IMR-90 (cell line): ENCODE measurements at regions not wholly inside any gene's neighbourhood (a gene's known extent, or its start where the extent isn't known, plus 50 kb on each side); places are given as distances from the start of the nearest gene placed in this dataset.

Experiments
- ATAC-seq: fragments of 200-7000 bp; cut with Tn5 transposase; 2 replicates; pipeline ENCODE4 v1.9.1; 2020; ENCODE audit warnings: low read depth, mild to moderate bottlenecking, moderate library complexity
- BruUV-seq: library from RNA; stranded (reverse); fragments of 400-500 nt; replicated peaks from 2 replicates; lab custom pipeline; 2021; lab: Mats Ljungman, UMichigan
- CTCF ChIA-PET: fragments of 300-600 bp; formaldehyde crosslinking; extraction: SDS; loops from one replicate; lab custom pipeline; 2021; ENCODE audit warnings: antibody characterized with exemption; lab: Yijun Ruan, JAX
- POLR2A ChIA-PET: fragments of 300-600 bp; sonication (Branson Sonifier 250); formaldehyde crosslinking; loops from one replicate; lab custom pipeline; 2022; ENCODE audit warnings: antibody characterized with exemption; ENCODE audit not compliant: unreplicated experiment; lab: Charles Lee
- DNase-seq: peaks from one replicate; pipeline ENCODE4 v3.0.0; 2013
- H2AFZ ChIP-seq: replicated peaks from 2 replicates; pipeline ENCODE3; 2013; ENCODE audit warnings: low read length, mild to moderate bottlenecking; ENCODE audit not compliant: poor library complexity
- H2AK5ac ChIP-seq: 2 replicates; pipeline ENCODE4 v1.6.1; 2013; ENCODE audit warnings: low read depth, low read length, inconsistent platforms
- H2AK9ac ChIP-seq: replicated peaks from 2 replicates; pipeline ENCODE3; 2013; ENCODE audit warnings: mild to moderate bottlenecking, low read depth, low read length, moderate library complexity; ENCODE audit not compliant: poor library complexity
- H2BK120ac ChIP-seq: 2 replicates; pipeline ENCODE4 v1.6.1; 2013; ENCODE audit warnings: low read depth, low read length, inconsistent platforms
- H2BK15ac ChIP-seq: 3 replicates; pipeline ENCODE4 v1.6.1; 2013; ENCODE audit warnings: low read depth, low read length, inconsistent platforms
- H2BK20ac ChIP-seq: 2 replicates; pipeline ENCODE4 v1.6.1; 2013; ENCODE audit warnings: low read depth, mild to moderate bottlenecking, inconsistent platforms, low read length, moderate library complexity
- H2BK5ac ChIP-seq: 2 replicates; pipeline ENCODE4 v1.6.1; 2013; ENCODE audit warnings: mild to moderate bottlenecking, low read depth, low read length, inconsistent platforms; ENCODE audit not compliant: poor library complexity, severe bottlenecking
- H3K14ac ChIP-seq: replicated peaks from 2 replicates; pipeline ENCODE4 v1.6.1; 2013; ENCODE audit warnings: low read depth, low read length, inconsistent platforms
- H3K18ac ChIP-seq: 2 replicates; pipeline ENCODE4 v1.6.1; 2013; ENCODE audit warnings: low read depth, low read length, control low read depth
- H3K23ac ChIP-seq: 2 replicates; pipeline ENCODE4 v1.6.1; 2013; ENCODE audit warnings: low read depth, low read length, inconsistent platforms
- H3K27ac ChIP-seq: 2 replicates; pipeline ENCODE4 v1.5.1; 2013; ENCODE audit warnings: mild to moderate bottlenecking, control low read depth, low read length; ENCODE audit not compliant: insufficient read depth
- H3K27me3 ChIP-seq: 2 replicates; pipeline ENCODE4 v1.6.1; 2013; ENCODE audit warnings: low read length; ENCODE audit not compliant: control insufficient read depth, insufficient read depth
- H3K36me3 ChIP-seq: 2 replicates; pipeline ENCODE4 v1.6.1; 2013; ENCODE audit warnings: low read length, mixed read lengths; ENCODE audit not compliant: control insufficient read depth, insufficient read depth
- H3K4ac ChIP-seq: 2 replicates; pipeline ENCODE4 v1.6.1; 2013; ENCODE audit warnings: low read depth, low read length, inconsistent platforms
- H3K4me1 ChIP-seq: 2 replicates; pipeline ENCODE4 v1.6.1; 2013; ENCODE audit warnings: low read length, mixed read lengths; ENCODE audit not compliant: control insufficient read depth, insufficient read depth
- H3K4me2 ChIP-seq: 2 replicates; pipeline ENCODE4 v1.6.1; 2013; ENCODE audit warnings: low read depth, mild to moderate bottlenecking, control low read depth, low read length, moderate library complexity
- H3K4me3 ChIP-seq: 2 replicates; pipeline ENCODE4 v1.5.1; 2013; ENCODE audit warnings: low read depth, mild to moderate bottlenecking, control low read depth, low read length, moderate library complexity; ENCODE audit not compliant: insufficient read depth
- H3K56ac ChIP-seq: 2 replicates; pipeline ENCODE4 v1.6.1; 2013; ENCODE audit warnings: low read length, inconsistent platforms; ENCODE audit not compliant: insufficient read depth; ENCODE audit errors: extremely low read depth
- H3K79me1 ChIP-seq, 2 experiments: 2 replicates each; pipeline ENCODE4 v1.6.1; 2013; ENCODE audit warnings: low read length in 2 of 2, inconsistent platforms in 1 of 2, low read depth in 1 of 2
- H3K9ac ChIP-seq: 2 replicates; pipeline ENCODE4 v1.6.1; 2013; ENCODE audit warnings: low read depth, low read length, control low read depth
- H3K9me1 ChIP-seq: 2 replicates; pipeline ENCODE4 v1.6.1; 2013; ENCODE audit warnings: low read length, inconsistent platforms; ENCODE audit not compliant: insufficient read depth
- H3K9me3 ChIP-seq: 2 replicates; pipeline ENCODE4 v1.6.1; 2013; ENCODE audit warnings: low read length; ENCODE audit not compliant: control insufficient read depth, insufficient read depth
- H4K20me1 ChIP-seq: 2 replicates; pipeline ENCODE4 v1.6.1; 2013; ENCODE audit warnings: low read length, inconsistent platforms; ENCODE audit not compliant: insufficient read depth
- H4K5ac ChIP-seq: 2 replicates; pipeline ENCODE4 v1.6.1; 2013; ENCODE audit warnings: mild to moderate bottlenecking, low read depth, low read length, control low read depth
- H4K8ac ChIP-seq, 2 experiments: 2 replicates each; pipeline ENCODE4 v1.6.1; 2013; ENCODE audit warnings: low read depth in 2 of 2, low read length in 2 of 2, control low read depth in 1 of 2, inconsistent platforms in 1 of 2
- H4K91ac ChIP-seq: 2 replicates; pipeline ENCODE4 v1.6.1; 2013; ENCODE audit warnings: low read depth, low read length, inconsistent platforms; ENCODE audit not compliant: insufficient read depth
- BHLHE40 ChIP-seq: fragments of 150-350 bp; IDR thresholded peaks from 2 replicates; pipeline ENCODE4 v1.6.1; 2016; ENCODE audit warnings: mild to moderate bottlenecking, low read depth, low read length
- CEBPB ChIP-seq: IDR thresholded peaks from 2 replicates; pipeline ENCODE4 v1.6.1; 2012; ENCODE audit warnings: low read depth, low read length, improper control_type of control experiment
- FOS ChIP-seq: fragments of 150-350 bp; IDR thresholded peaks from 2 replicates; pipeline ENCODE4 v1.6.1; 2016; ENCODE audit warnings: low read depth, low read length
- MAFK ChIP-seq: IDR thresholded peaks from 2 replicates; pipeline ENCODE4 v1.6.1; 2012; ENCODE audit warnings: low read depth, low read length, improper control_type of control experiment
- POLR2A ChIP-seq: IDR thresholded peaks from 2 replicates; pipeline ENCODE4 v1.6.1; 2012; ENCODE audit warnings: mild to moderate bottlenecking, low read depth, low read length
- RAD21 ChIP-seq: IDR thresholded peaks from 2 replicates; pipeline ENCODE4 v1.6.1; 2012; ENCODE audit warnings: low read length, improper control_type of control experiment
- RCOR1 ChIP-seq: IDR thresholded peaks from 2 replicates; pipeline ENCODE4 v1.6.1; 2012; ENCODE audit warnings: mild to moderate bottlenecking, low read length, improper control_type of control experiment; ENCODE audit not compliant: insufficient replicate concordance
- RFX5 ChIP-seq: IDR thresholded peaks from 2 replicates; pipeline ENCODE4 v1.8.0; 2012; ENCODE audit warnings: low read depth, mild to moderate bottlenecking, low read length, moderate library complexity
- SMC3 ChIP-seq: fragments of 150-350 bp; IDR thresholded peaks from 2 replicates; pipeline ENCODE4 v1.6.1; 2016; ENCODE audit warnings: low read depth, mild to moderate bottlenecking, antibody characterized with exemption, low read length, moderate library complexity
- USF2 ChIP-seq: fragments of 150-350 bp; IDR thresholded peaks from 2 replicates; pipeline ENCODE4 v1.6.1; 2017; ENCODE audit warnings: mild to moderate bottlenecking, antibody characterized with exemption, low read length, low read depth
- WGBS, 2 experiments: methylation state at CpG; one replicate each; pipeline versions ENCODE4 v1.1.5 to v1.1.7; 2013; ENCODE audit warnings: missing lambda C conversion rate in 2 of 2; ENCODE audit not compliant: insufficient read length in 1 of 2; ENCODE audit errors: extremely low coverage in 2 of 2; 5-methylcytosine and 5-hydroxymethylcytosine counted together
- dilution Hi-C: fragments of 300-500 bp; cut with HindIII; formaldehyde crosslinking; loops from one replicate; pipeline ENCODE4 v1.14.3; 2018; ENCODE audit warnings: low sequenced_read_pairs; ENCODE audit not compliant: unreplicated experiment
- in situ Hi-C: fragments of 300-500 bp; cut with MboI; formaldehyde crosslinking; loops from 3 replicates; pipeline ENCODE4 v1.14.3; 2019; ENCODE audit warnings: low sequenced_read_pairs, inconsistent platforms, mixed read lengths
- intact Hi-C: fragments of 100-400 bp; cut with micrococcal nuclease; formaldehyde crosslinking; loops from 2 replicates; pipeline ENCODE4 v1.10.0; 2022
- TF ChIP-seq, protein P1 (sequence below): fragments of 150-350 bp; IDR thresholded peaks from 2 replicates; pipeline ENCODE4 v1.6.1; 2016; ENCODE audit warnings: low read depth, mild to moderate bottlenecking, low read length, moderate library complexity, borderline replicate concordance
- TF ChIP-seq, protein P2 (sequence below): conservative IDR thresholded peaks from 2 replicates; pipeline ENCODE4 v1.5.1; 2012; ENCODE audit warnings: mild to moderate bottlenecking, low read depth, low read length, improper control_type of control experiment

DNA sequence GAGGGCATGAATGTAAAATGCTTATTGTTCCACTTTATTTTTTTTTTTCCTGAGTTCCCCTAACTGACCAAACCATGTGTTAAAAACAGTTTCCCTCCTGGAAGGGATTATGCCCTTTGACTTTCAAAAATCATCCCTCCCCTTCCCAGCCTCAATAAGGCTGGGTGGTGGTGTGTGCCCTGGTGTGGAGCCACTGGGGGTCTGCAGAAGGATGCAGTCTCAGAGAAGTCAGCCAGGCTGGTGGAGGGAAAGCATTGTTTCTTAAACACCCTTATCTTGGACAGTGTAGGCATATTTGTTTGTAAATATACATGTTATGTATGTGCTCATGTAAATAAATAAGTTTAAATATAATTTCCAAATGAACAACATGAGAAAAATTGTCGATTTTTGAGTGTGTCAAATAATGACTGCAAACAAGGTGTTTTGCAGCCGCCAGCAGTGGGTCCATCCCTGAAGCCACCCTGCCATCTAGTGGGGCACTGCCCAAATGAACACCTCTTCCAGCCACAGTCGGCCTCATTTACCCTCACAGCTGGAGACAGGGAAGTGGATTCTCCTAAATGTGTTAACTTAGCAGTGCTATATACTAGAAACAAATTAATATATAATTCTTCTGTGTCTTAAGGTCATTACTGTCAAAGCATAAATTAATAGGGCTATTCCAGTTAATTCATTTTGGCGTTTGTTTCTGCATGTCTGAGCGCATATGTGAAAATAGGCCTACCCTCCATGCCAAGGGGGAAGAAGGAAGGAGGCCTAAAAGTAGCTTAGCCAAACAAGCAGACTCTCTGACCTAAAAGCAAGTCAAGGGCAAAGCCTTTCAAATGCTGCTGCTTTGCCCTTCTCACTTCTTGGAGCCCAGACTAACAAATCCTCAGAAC is 209.6 kb upstream of the PIK3C3 start (continued):
- TF ChIP-seq RAD21, result peak; percentile 77

DNA sequence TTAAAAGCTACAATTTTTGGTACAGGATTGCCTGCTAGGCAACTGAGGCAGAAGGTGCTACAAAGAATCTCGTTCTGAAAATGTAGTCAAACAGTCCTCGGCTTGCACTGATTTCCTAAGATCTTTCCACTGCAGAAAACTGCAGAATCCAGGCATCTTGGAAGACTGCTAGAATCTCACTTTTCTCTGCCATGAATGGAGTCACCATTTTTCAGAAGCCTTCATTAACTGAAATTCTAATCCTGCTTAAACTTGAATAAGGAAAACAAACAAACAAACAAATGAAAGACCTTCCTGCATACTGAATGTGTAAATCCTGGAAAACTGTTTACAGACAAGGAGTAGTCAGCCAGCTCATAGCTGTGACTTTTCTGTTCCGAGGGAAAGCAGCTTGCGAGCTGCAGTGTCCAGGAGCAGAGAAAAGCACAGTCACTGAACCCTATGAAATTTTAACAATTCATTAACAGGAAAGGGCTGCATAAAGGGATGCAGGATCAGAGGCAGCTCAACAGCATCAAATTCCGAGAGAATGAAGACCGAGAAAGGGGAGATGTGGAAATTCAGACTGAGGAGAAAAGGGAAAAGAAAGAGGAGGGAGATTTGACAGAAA is 210.5 kb upstream of the PIK3C3 start:
- H3K9me1 ChIP-seq, result no peaks in the 10 kb centered on the region
- no peaks in the 10 kb centered on the region for H3K9me3 ChIP-seq
- H2AK9ac ChIP-seq, result no peak overlapping the region
- no peak overlapping the region for H4K91ac ChIP-seq
- WGBS, 2 experiments, result 25% methylated on average over 5 of the region's 6 CpGs; no CpG with 5 or more reads in 1 of the 2 experiments
- H3K4me3 ChIP-seq, result no peak overlapping the region
- no peak overlapping the region for H2BK120ac ChIP-seq
- H3K4ac ChIP-seq, result no peak overlapping the region
- no peak overlapping the region for H3K14ac ChIP-seq
- no peak overlapping the region for H2BK20ac ChIP-seq
- H3K56ac ChIP-seq, result no peak overlapping the region
- in situ Hi-C loops (no loop called here), dilution Hi-C loops (no loop called here), intact Hi-C loops (loop anchor here (1.0 kb wide), 1 partner anchor 162 kb away; no protein-coding TSS in a partner anchor)
- no peak overlapping the region for H3K27ac ChIP-seq
- H3K9ac ChIP-seq, result no peak overlapping the region
- no TSS peak for BruUV-seq
- no peak overlapping the region for H2BK15ac ChIP-seq
- no peaks in the 10 kb centered on the region for H4K20me1 ChIP-seq
- H3K79me1 ChIP-seq, result no peaks in the 10 kb centered on the region
- H3K18ac ChIP-seq, result no peak overlapping the region
- ATAC-seq (no peak), DNase-seq (no peak)
- no peak overlapping the region for H2AFZ ChIP-seq
- H3K27me3 ChIP-seq, result no peaks in the 10 kb centered on the region
- H3K4me1 ChIP-seq, result no peaks in the 10 kb centered on the region
- no peak overlapping the region for H2BK5ac ChIP-seq
- CTCF ChIA-PET, result no interaction called here
- no peak overlapping the region for H2AK5ac ChIP-seq
- no peaks in the 10 kb centered on the region for H3K36me3 ChIP-seq
- no peak overlapping the region for H4K8ac ChIP-seq
- H3K23ac ChIP-seq, result no peak overlapping the region
- no peak overlapping the region for H4K5ac ChIP-seq
- POLR2A ChIA-PET, result no interaction called here
- H3K4me2 ChIP-seq, result no peak overlapping the region
- TF ChIP-seq BHLHE40, result no peak
- TF ChIP-seq, protein P1, sequence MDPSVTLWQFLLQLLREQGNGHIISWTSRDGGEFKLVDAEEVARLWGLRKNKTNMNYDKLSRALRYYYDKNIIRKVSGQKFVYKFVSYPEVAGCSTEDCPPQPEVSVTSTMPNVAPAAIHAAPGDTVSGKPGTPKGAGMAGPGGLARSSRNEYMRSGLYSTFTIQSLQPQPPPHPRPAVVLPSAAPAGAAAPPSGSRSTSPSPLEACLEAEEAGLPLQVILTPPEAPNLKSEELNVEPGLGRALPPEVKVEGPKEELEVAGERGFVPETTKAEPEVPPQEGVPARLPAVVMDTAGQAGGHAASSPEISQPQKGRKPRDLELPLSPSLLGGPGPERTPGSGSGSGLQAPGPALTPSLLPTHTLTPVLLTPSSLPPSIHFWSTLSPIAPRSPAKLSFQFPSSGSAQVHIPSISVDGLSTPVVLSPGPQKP, result no peak
- TF ChIP-seq POLR2A, result no peak
- TF ChIP-seq RFX5, result no peak
- no peak for TF ChIP-seq FOS
- TF ChIP-seq, protein P2, sequence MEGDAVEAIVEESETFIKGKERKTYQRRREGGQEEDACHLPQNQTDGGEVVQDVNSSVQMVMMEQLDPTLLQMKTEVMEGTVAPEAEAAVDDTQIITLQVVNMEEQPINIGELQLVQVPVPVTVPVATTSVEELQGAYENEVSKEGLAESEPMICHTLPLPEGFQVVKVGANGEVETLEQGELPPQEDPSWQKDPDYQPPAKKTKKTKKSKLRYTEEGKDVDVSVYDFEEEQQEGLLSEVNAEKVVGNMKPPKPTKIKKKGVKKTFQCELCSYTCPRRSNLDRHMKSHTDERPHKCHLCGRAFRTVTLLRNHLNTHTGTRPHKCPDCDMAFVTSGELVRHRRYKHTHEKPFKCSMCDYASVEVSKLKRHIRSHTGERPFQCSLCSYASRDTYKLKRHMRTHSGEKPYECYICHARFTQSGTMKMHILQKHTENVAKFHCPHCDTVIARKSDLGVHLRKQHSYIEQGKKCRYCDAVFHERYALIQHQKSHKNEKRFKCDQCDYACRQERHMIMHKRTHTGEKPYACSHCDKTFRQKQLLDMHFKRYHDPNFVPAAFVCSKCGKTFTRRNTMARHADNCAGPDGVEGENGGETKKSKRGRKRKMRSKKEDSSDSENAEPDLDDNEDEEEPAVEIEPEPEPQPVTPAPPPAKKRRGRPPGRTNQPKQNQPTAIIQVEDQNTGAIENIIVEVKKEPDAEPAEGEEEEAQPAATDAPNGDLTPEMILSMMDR, result no peak
- no peak for TF ChIP-seq RAD21
- TF ChIP-seq RCOR1, result no peak
- TF ChIP-seq USF2, result no peak
- no peak for TF ChIP-seq MAFK
- no peak for TF ChIP-seq SMC3
- no peak for TF ChIP-seq CEBPB
